ENCODE measurements at regions not wholly inside any gene's neighbourhood (a gene's known extent, or its start where the extent isn't known, plus 50 kb on each side); places are given as distances from the start of the nearest gene placed in this dataset.

- no peaks in the 10 kb centered on the region for H3K9me3 ChIP-seq (replicated peaks in 1 of 11)
- H4K20me1 ChIP-seq = no peaks in the 10 kb centered on the region
These were observed 339.5 kb upstream of the C1orf87 start for GRCh38 chr1:60413091-60413490.

GRCh38 chr1:60411591-60411990, 338.0 kb upstream of the C1orf87 start:
- Histone ChIP-seq H3K27ac (no peak overlapping the region), H3K9ac (no peak overlapping the region), H3K9me3 (replicated peaks in 1 of 11) (no peaks in the 10 kb centered on the region), H3K27me3 (no peaks in the 10 kb centered on the region), H3K4me3 (no peak overlapping the region), H3K36me3 (no peaks in the 10 kb centered on the region), H4K20me1 (no peaks in the 10 kb centered on the region), H3K4me1 (no peaks in the 10 kb centered on the region), H3K4me2 (no peak overlapping the region)
- TF ChIP-seq Cebpa-rat (IDR thresholded peaks at IDR 0.05) = no peak

More at GRCh38 chr1:60413091-60413490, 339.5 kb upstream of the C1orf87 start:
- H3K27ac ChIP-seq = no peak overlapping the region
- H3K36me3 ChIP-seq = no peaks in the 10 kb centered on the region
- H3K27me3 ChIP-seq = no peaks in the 10 kb centered on the region
- H3K4me2 ChIP-seq = no peak overlapping the region
- no peak overlapping the region for H3K4me3 ChIP-seq
- H3K4me1 ChIP-seq = no peaks in the 10 kb centered on the region
- no peak overlapping the region for H3K9ac ChIP-seq
- no peak for TF ChIP-seq Cebpa-rat (IDR thresholded peaks at IDR 0.05)

GRCh38 chr1:60402816-60403215, 329.2 kb upstream of the C1orf87 start:
- Histone ChIP-seq H3K36me3 (no peaks in the 10 kb centered on the region), H3K9me3 (replicated peaks in 1 of 11) (no peaks in the 10 kb centered on the region), H3K9ac (no peak overlapping the region), H4K20me1 (no peaks in the 10 kb centered on the region), H3K27me3 (no peaks in the 10 kb centered on the region; a peak in 1 of 22 replicates), H3K27ac (no peak overlapping the region), H3K4me3 (no peak overlapping the region), H3K4me1 (peaks cover 0 to 5% (median 0%) of the 10 kb centered on the region in 10 experiments; a peak in 3 of 20 replicates), H3K4me2 (peak overlapping the region in 5 of 11 experiments; percentile 13 to 31 (median 22); a peak in 5 of 22 replicates)
- no peak for TF ChIP-seq Cebpa-rat (IDR thresholded peaks at IDR 0.05)

GRCh38 chr1:60402216-60402615, 328.6 kb upstream of the C1orf87 start:
- Histone ChIP-seq H3K4me1 (peaks cover 0 to 5% (median 0%) of the 10 kb centered on the region in 10 experiments; a peak in 3 of 20 replicates), H3K36me3 (no peaks in the 10 kb centered on the region), H3K27ac (no peak overlapping the region), H4K20me1 (no peaks in the 10 kb centered on the region), H3K4me2 (no peak overlapping the region), H3K9ac (no peak overlapping the region), H3K27me3 (no peaks in the 10 kb centered on the region; a peak in 1 of 22 replicates), H3K9me3 (replicated peaks in 1 of 11) (no peaks in the 10 kb centered on the region), H3K4me3 (no peak overlapping the region)
- TF ChIP-seq Cebpa-rat (IDR thresholded peaks at IDR 0.05) = no peak

GRCh38 chr1:60394436-60394835, 320.9 kb upstream of the C1orf87 start:
- Histone ChIP-seq H3K9ac (no peak overlapping the region), H3K27me3 (no peaks in the 10 kb centered on the region), H3K27ac (peak overlapping the region in 7 of 11 experiments; percentile 3 to 67 (median 14); a peak in 5 of 22 replicates), H3K36me3 (no peaks in the 10 kb centered on the region), H4K20me1 (no peaks in the 10 kb centered on the region), H3K4me1 (peaks cover 21 to 37% (median 27%) of the 10 kb centered on the region in 10 experiments), H3K4me3 (no peak overlapping the region), H3K9me3 (replicated peaks in 1 of 11) (no peaks in the 10 kb centered on the region), H3K4me2 (peak overlapping the region; percentile 38 to 63 (median 51); a peak in 18 of 22 replicates)
- TF ChIP-seq Cebpa-rat (IDR thresholded peaks at IDR 0.05) = no peak

- H3K9me3 ChIP-seq (replicated peaks in 1 of 11) = no peaks in the 10 kb centered on the region
- TF ChIP-seq Cebpa-rat (IDR thresholded peaks at IDR 0.05) = no peak
- H3K36me3 ChIP-seq = no peaks in the 10 kb centered on the region
- no peaks in the 10 kb centered on the region for H4K20me1 ChIP-seq
- H3K27ac ChIP-seq = peak overlapping the region in 1 of 11 experiments; percentile 28; a peak in 1 of 22 replicates
- no peaks in the 10 kb centered on the region for H3K27me3 ChIP-seq
- peak overlapping the region in 3 of 11 experiments; percentile 37 to 66 (median 51); a peak in 6 of 22 replicates for H3K4me2 ChIP-seq
- peaks cover 36 to 56% (median 47%) of the 10 kb centered on the region in 10 experiments for H3K4me1 ChIP-seq
- no peak overlapping the region for H3K4me3 ChIP-seq
- H3K9ac ChIP-seq = no peak overlapping the region
These were observed 317.2 kb upstream of the C1orf87 start for GRCh38 chr1:60390593-60391282.

GRCh38 chr1:60388092-60388987, 314.8 kb upstream of the C1orf87 start:
- Histone ChIP-seq H3K9me3 (replicated peaks in 1 of 11) (no peaks in the 10 kb centered on the region; a peak in 1 of 22 replicates), H4K20me1 (no peaks in the 10 kb centered on the region), H3K4me3 (no peak overlapping the region), H3K4me1 (peaks cover 18 to 39% (median 31%) of the 10 kb centered on the region in 10 experiments), H3K9ac (peak overlapping the region in 1 of 11 experiments; percentile 3; a peak in 1 of 22 replicates), H3K27me3 (no peaks in the 10 kb centered on the region), H3K27ac (peak overlapping the region in 5 of 11 experiments; percentile 13 to 69 (median 41); a peak in 7 of 22 replicates), H3K4me2 (peak overlapping the region in 10 of 11 experiments; percentile 16 to 79 (median 70); a peak in 20 of 22 replicates), H3K36me3 (no peaks in the 10 kb centered on the region)
- TF ChIP-seq Cebpa-rat (IDR thresholded peaks at IDR 0.05) = peak in 2 of 11 experiments; percentile 47 to 79; a peak in 3 of 22 replicates

- peak overlapping the region in 7 of 11 experiments; percentile 67 to 79 (median 72); a peak in 12 of 22 replicates for H3K4me2 ChIP-seq
- H3K9me3 ChIP-seq (replicated peaks in 1 of 11) = no peaks in the 10 kb centered on the region; a peak in 1 of 22 replicates
- TF ChIP-seq Cebpa-rat (IDR thresholded peaks at IDR 0.05) = no peak
- no peak overlapping the region for H3K4me3 ChIP-seq
- no peaks in the 10 kb centered on the region for H4K20me1 ChIP-seq
- no peak overlapping the region for H3K9ac ChIP-seq
- no peaks in the 10 kb centered on the region for H3K36me3 ChIP-seq
- no peaks in the 10 kb centered on the region for H3K27me3 ChIP-seq
- H3K27ac ChIP-seq = peak overlapping the region in 4 of 11 experiments; percentile 13 to 69 (median 26); a peak in 4 of 22 replicates
- H3K4me1 ChIP-seq = peaks cover 14 to 33% (median 27%) of the 10 kb centered on the region in 10 experiments
These were observed 313.6 kb upstream of the C1orf87 start for GRCh38 chr1:60387175-60387574.

- Histone ChIP-seq H3K36me3 (no peaks in the 10 kb centered on the region), H4K20me1 (no peaks in the 10 kb centered on the region), H3K4me1 (peaks cover 12 to 32% (median 26%) of the 10 kb centered on the region in 10 experiments), H3K27me3 (no peaks in the 10 kb centered on the region), H3K9ac (no peak overlapping the region), H3K27ac (no peak overlapping the region), H3K4me3 (no peak overlapping the region), H3K4me2 (peak overlapping the region in 6 of 11 experiments; percentile 6 to 21 (median 16); a peak in 4 of 22 replicates), H3K9me3 (replicated peaks in 1 of 11) (no peaks in the 10 kb centered on the region; a peak in 1 of 22 replicates)
- no peak for TF ChIP-seq Cebpa-rat (IDR thresholded peaks at IDR 0.05)
These were observed 312.7 kb upstream of the C1orf87 start for GRCh38 chr1:60386249-60386648.
